Ovary (tissue), 3 donors: ENCODE measurements at regions not wholly inside any gene's neighbourhood (a gene's known extent, or its start where the extent isn't known, plus 50 kb on each side); places are given as distances from the start of the nearest gene placed in this dataset.

Experiments used
- CTCF ChIP-seq, 3 donors: fragments of 450-650 bp in 2 of 3; fragments of 200-600 bp in 1 of 3; IDR thresholded peaks; one replicate each; pipeline versions ENCODE4 v1.5.1 to v1.8.0; 2016 to 2022; ENCODE audit warnings: antibody characterized with exemption in 3 of 3, mild to moderate bottlenecking in 1 of 3
- POLR2A ChIP-seq: fragments of 450-650 bp; IDR thresholded peaks from one replicate; pipeline ENCODE4 v1.6.1; 2017; ENCODE audit warnings: antibody characterized with exemption, mild to moderate bottlenecking, moderate library complexity
- donor health status: DM: no; HTN: no; CAD: no.

- TF ChIP-seq CTCF (IDR thresholded peaks at IDR 0.05) (no peak), POLR2A (no peak)
Measured at GRCh38 chr6:54719633-54720032, 126.9 kb upstream of the FAM83B start.
